ENCODE measurements at regions not wholly inside any gene's neighbourhood (a gene's known extent, or its start where the extent isn't known, plus 50 kb on each side); places are given as distances from the start of the nearest gene placed in this dataset.

DNA sequence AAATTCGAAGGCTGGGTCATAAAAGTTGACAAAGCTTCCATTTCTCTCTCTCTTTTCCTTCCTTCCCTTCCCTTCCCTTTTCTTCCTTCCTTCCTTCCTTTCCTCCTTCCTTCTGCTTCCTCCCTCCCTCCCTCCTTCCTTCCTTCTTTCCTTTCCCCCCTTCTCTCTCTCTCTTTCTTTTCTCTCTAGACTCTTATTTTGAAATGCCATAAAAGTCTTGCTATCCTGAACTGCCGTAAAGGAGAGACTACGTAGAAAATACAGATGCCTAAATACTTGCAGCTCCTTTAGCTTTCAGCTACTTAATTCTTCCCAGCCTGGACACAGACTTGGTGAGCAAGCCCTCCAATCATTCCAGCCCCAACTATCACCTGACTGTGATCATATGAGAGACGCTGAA lies 1644.4 kb downstream of the FAM181B start:
- DNase-seq, result no peak

DNA sequence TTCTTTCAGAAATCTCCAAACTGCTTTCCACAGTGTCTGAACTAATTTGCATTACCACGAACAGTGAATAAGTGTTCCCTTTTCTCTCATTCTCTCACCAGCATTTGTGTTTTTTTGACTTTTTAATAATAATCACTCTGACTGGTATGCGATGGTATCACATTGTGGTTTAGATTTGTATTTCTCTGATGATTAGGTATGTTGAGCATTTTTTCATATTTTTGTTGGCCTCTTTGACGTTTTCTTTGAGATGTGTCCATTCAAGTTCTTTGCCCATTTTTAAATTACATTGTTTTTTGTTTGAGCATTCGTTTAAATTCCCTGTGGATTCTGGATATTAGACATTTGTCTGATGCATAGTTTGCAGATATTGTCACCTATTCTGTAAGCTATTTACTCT lies 1639.6 kb upstream of the TENM4 start:
- DNase-seq, result no peak

DNA sequence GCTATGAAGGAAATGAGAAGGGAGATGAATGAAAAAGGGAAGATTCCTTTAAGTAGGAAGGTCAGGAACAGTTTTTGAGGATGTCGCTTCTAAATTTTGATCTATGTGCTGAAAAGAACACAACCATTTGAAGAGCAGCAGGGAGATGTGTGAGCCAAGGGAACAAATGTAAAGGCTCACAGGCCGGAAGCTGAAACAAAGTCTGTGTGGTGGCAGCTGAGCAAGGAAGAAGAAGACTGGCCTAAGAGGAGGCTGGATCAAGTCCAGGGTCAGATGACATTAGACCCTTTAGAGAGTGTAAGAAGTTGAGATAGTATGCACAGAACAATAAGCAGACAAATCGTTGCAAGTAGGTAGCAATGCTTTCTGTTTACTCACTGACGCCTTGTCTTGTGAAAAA lies 1631.4 kb upstream of the TENM4 start:
- no peak for DNase-seq

DNA sequence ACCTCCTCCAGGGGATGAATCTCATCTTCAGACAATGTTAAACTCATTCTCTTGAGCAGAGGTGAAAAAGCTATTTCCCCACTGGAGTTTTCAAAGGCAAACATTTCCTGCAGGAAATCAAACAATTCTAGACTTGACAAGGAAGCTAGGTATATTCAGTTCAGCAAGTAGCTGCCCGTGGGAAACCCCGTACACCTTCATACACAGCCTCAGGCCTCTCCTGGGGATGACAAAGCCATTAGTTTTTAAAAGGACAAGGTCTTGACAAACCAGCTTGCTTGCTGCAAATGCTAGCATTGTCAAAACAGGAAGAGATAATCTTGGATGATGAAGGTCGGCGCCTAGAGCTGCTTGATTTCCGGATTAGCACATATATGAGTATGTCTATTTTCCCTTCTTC lies 1630.8 kb upstream of the TENM4 start:
- no peak for DNase-seq

DNA sequence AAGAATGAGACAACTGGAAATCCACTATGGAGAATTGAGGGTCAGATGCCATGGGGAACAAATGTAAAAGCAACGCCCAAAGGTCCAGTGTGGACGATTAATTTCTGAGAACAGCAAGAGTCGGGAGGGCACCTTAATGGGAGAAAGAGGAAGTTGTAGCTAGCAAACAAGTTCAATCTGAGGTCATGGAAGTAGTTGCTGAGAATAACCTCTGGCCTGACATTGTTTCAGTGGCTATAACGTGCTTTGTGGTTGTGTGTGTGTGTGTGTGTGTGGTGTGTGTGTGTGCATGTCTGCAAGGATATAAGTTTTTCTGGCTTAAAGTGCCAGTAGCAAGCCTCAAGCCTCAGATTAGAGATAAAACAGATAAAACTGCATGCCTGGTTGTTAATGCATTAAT lies 1630.1 kb upstream of the TENM4 start:
- DNase-seq, result no peak

DNA sequence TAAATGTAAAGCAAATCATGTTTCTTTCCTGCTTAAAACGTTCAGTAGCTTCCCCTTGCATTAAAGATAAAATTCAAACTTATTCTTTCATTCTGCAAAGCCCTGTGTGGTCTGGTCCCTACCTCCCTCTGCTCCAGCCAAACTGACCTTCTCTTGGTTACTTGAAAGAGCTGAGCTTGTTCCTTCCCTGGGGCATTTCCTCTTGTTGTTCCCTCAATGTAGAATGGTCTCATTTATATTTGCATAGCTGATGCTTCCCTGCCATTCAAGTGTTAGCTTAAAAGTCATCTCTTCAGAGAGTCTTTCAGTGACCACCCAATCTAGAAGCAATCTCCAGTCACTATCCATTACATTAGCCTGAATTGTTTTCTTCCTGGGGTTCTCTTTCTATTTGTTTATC lies 1618.5 kb upstream of the TENM4 start:
- no peak for DNase-seq

DNA sequence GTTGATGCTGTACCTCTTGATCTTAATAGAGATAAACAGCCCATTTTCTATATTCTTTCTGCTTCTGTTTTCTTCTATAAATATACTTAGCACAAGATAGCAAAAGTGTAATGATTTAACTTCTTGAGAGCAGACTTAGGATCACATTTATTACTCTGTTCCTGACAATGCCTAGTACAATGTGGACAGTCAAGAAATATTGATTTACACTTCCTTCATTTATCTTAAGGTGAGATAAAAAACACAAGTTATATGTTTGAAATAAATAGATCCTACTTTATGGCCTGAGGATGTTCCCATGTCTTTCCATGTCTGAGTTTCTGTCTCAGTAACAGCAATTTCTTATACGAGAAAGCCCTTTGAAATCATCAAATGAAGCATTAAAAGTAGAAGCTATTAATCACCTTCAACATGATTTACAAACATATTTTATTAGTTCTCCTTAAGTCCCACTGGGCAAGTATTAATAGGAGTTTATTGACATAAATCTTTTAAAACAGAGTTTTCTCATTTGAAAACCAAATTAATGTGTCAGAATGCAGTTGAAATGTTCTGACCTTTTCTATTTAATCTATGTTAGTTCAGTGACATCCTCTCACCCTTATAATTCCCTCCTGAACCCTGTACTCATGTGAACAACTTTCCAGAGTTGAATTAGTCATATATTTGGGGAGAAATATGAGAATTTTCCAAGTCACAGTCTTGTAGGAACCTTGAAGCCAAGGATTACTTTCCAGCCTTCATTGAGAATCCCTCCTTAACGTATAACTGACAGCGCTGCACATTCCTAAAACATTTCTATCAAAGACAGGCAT lies 1611.7 kb upstream of the TENM4 start:
- no peak for DNase-seq

DNA sequence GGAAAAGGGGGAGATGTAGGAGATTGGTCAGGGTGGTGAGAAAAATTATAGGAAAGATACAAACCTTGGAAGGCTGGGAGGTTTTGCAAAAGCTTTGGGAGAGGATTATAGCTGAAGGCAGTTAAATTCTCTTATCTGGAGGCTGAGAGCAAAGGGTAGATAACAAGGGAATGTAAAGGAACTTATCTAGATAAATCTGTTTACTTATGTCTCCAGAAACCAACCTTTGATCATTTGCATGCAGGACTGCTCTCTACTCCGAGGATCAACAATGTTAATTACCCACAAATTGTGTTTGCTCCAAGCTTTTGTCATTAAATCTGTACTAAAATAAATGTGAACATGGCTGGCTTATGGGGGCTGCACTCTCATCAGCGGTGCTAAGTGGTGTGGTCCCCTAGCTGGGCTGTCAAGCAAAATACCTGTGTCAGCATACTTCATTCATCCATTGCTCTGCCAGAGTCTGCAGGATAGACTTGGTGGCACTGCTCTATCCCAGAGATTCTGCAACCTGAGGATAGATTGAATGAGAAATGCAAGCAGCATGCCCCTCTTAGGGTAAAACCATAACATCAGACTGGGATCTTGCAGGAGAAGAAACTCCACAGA lies 1599.2 kb upstream of the TENM4 start:
- DNase-seq, result no peak

DNA sequence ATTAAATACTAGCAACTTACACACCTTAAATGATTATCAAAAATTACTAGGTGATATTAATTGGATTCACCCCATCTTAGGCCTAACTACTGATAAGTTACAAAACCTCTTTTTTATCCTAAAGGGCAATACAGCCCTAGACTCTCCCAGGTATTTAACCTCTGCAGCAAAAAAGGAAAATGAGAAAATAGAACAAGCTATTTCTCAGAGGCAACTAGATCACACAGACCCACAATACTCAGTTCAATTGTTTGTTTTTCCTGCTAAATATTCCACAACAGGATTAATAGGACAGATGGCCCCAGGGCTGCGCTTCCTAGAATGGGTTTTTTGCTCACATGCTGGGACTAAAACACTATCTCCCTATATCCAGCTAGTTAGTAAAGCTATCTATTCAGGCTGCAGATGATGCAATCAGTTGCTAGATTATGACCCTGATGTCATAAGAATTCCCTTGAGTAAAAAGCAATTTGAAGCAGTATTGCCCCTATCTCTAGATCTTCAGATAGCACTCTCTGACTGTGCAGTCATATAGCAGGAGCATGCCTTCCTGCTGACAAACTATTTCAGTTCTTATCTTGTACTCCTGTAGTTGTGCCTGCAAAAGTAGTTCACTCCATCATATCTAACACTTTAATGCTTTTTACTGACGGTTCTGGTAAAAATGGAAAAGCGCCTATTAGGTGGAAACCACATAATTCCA lies 1595.5 kb upstream of the TENM4 start:
- DNase-seq, result no peak

DNA sequence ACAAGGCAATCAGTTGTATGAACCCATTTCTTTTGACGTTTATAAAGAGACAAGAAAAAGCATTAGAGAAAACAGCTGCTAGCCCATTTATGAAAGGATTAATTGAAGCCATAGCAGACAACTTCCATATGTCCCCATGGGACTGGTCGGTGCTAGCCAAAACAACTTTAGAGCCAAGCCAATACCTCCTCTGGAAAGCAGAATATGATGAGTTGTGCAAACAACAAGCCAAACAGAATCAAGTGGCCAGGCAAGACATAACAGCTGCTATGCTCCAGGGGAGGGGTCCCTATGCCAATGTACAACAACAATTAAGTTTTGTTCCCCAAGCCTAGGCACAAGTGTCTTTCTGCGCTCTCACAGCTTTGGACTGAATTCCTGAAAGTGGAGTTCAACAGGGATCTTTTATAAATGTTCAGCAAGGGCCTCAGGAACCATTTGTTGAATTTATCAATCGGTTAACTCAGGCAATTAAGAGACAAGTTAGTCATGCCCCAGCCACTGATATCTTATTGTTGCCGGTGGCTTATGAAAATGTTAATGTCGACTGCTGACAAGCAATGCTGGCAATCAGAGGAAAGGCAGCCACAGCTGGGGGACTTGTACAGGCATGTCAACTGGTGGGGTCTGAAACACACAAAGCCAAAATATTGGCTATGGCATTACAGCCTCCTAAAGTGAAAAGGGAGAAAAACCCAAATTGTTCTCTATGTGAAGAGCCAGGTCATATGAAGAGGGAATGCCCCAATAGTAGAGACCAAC lies 1593.1 kb upstream of the TENM4 start:
- DNase-seq, result no peak

DNA sequence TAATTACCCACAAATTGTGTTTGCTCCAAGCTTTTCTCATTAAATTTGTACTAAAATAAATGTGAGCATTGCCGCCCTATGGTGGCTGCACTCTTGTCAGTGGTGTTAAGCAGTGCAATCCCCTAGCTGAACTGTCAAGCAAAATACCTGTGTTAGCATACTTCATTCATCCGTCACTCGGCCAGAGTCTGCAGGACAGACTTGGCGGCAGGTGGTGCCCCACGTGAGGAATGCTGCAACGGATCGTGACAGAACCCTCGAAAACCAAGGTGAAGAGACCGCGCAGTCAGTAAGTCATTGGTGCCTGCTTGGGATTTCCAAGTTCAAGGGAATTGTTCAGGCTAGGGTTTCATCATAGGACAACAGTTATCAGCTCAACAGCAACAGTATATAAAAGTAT lies 1592.1 kb upstream of the TENM4 start:
- DNase-seq, result no peak

DNA sequence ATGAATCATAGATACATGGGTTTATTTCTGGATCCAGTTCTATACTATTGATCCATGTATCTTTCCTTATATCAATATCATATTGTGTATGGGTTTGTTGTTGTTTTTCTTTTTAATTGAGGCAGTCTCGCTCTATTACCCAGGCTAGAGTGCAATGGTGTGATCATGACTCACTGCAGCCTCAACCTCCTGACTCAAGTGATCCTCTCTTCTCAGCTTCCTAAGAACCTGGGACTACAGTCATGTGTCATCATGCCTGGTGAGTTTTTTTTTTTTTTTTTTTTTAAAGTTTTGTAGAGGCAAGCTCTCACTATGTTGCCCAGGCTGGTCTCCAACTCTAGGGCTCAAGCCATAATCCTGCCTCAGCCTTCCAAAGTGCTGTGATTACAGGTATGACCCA lies 1589.4 kb upstream of the TENM4 start:
- DNase-seq, result no peak

DNA sequence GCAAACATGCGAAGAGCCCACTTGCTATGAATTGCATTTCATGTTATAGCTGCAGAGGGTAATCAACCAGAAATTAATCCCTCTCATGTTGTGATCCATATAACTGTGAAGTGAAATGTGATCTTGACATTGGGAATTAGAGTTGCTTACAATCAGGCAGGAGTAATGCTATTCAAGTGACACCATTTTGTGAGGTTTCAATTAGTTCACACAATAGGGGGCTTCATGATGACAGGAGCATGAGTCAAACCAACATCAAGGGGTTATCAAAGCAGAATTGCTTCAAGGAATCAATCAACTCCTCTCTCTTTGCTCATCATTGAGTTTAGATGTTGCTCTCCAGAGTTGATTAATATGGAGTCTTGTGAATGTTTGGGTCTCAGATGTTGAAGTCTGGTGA lies 1585.2 kb upstream of the TENM4 start:
- no peak for DNase-seq

DNA sequence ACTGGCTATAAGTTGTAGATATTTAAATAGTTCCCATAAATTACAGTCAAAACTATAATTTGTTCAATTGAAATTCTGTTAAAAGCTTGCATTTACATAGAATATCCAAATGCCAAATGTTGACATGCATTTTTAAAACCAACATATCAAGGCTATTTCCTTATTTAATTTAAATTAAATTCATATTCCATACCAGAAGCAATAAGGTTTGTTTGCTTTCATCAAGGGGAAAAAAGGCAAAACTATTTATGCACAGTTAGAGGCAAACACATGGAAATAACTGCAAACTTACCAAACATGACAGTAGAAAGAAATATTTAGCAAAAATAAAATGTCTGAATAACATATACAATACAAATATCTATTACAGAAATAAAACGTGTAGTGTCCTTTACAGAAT lies 1581.2 kb upstream of the TENM4 start:
- DNase-seq, result no peak

DNA sequence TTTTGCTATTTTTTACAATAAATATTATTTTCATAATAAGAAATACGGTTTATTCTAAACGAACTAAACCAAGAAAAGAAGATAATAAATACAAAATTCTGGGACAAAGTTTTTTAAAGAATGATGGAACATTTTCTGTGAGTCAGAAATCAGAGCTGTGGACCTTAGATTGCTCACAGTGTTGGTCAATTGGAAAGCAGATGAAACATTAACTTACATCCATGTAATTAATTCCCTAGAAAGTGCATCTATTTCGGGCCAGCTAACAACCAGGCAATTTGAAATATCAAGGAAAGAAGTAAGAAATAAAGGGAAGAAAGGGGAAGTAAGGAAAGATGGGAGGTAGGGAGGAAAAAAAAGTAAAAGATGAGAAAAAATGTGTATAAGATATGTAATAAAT lies 1569.8 kb upstream of the TENM4 start:
- DNase-seq, result no peak

DNA sequence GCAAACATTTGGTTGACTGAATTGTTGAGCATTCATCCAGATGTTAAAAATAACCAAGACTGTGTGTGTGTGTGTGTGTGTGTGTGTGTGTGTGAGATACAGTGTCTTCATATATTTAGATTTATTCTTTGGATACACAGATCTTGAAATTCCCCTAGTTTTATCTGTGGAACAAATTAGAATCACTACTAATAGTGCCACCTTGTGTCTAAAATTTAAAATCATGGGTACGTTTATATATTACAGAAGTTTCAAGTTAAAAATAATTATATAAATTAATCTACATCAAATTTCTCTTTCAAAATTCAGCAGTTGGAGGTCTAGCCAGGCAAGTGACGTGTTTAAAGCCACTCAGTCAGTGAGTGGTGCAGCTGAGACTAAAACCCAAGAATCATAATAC lies 1566.2 kb upstream of the TENM4 start:
- no peak for DNase-seq

DNA sequence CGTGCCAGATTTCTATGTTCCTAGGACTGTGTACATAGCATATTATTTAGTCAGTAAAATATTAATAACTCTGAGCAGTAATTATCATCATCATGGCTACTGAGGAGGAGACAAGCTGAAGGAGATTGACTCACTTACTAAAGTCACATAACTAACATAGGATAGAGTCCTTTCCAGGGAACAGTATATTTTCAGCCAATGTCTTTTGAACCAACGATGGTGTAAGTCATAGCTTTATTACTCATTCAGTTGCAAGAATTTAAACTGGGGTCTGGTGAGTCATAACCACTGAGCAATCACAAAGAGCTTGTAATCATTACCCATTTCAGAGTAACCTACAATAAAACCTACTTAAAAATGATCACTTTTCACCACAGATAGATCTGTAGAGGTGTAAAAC lies 1564.8 kb upstream of the TENM4 start:
- no peak for DNase-seq

DNA sequence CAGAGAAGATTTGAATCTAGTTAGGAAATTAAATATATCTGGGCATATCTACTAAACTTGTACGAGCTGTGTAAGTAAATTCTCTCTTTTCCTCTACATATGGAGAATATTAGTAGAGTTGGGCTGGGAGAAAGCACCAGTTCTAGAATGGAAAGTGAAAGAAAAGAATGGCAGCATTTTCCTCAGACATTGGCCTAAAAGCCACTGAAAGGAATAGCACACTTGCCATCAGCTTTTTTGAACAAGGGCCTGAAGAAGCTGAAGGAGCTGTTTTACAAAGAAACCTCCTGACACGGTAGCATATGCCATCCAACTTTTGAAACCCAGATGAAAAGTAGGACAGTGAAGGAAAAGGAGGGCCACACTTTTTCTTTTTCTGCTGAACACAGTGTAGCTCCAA lies 1563.7 kb upstream of the TENM4 start:
- DNase-seq, result no peak

DNA sequence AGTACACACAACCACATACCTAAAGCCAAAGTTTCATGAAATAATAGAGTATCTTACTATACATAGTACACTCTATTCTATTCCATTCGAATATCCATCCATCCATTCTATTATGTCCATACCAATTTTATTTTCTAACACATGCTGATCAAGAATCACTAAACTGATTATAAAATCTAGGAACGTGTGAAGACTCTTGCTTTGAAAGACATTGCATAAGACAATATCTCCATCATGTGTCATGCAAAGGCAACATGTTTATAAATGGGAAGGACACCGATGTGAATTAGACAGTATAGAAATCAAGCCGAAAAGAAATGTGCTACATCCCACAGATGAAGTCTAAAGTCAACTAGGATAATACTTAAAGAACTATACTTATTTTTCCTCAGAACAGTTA lies 1561.5 kb upstream of the TENM4 start:
- no peak for DNase-seq

DNA sequence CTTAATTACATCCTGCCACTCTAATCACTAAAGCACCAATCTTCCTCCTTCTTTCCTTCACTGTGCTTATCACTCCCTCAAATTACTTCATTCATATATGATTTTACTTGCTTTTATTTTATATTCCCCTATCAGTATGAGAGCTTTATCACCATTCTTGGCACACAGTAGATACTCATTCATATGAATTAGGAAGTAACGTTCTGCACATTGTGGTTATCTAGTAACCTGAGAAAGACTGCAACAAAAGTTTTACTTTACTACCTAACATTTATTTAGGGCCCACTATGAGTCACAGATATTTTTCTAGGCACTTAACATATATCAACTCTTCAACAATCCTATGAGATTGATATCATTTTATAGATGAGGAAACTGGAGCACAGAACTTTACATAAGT lies 1559.9 kb upstream of the TENM4 start:
- no peak for DNase-seq

DNA sequence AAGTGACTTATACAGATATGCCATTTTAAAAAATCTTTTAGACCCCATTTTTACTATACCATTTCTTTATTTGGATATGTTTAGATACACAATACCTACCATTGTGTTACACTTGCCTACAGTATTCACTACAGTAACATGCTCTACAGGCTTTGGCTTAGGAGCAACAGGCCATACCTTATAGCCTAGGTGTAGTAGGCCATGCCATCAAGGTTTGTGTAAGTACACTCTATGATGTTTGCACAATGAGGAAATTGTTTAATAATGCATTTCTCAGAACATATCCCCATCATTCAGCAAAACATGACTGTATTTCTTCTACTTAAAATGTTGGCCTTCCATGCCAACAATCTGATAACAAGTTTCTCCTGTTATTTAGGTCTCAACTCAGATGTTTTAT lies 1559.5 kb upstream of the TENM4 start:
- DNase-seq, result no peak

DNA sequence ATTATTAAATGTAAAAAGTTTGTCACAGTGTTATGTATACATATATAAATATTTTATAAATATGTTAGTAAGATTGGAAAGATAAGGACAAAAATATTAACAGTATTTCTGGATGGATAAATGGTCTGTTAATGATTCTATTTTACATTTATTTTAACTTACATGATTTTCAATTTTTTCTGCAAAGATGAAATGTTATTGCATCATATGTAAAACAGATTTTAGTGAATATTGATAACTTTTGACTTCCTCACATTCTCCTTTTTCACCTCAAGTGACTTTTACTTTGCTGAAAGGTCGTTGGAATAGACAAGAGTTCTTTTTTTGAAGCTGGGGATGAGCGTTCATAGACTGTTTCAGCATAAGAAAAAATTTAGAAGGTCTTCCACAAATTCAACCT lies 1554.7 kb upstream of the TENM4 start:
- DNase-seq, result no peak

DNA sequence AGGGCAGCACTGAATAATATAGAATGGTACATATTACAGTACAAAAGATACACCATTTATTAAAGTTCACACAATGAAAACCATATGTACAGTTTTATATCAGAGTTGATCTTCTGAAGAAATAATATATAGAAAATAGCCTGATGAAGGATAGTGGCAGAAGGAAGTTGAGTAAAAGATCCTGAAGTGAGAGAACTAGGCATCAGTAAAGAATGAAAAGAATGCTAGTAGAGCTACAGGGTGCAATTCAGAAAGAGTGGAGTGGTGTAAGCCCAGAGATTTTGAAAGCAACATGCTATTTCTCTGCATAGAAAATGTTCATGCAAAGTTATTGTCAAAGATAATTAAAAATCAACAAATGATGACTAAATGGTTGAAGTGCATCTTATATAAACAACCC lies 1552.7 kb upstream of the TENM4 start:
- DNase-seq, result no peak

DNA sequence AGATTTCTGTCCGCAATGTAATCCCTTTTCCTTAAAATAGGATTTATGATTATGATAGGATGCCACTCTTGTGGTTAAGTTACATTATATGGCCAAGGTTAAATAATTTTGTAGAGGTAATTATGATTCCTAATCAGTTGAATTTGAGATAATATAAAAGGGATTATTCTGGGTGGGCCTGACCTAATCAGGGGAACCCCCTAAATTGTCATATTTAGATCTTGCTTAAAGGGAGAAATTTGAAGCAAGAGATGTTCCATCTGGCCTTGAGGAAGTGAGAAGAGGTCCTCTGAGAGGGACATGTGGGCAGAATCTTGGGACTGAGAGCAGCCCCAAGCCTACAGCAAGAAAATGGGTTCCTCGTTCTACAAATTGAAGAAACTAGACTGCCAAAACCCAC lies 1550.1 kb upstream of the TENM4 start:
- DNase-seq, result no peak

Data from CD4-positive, alpha-beta T cell treated with Interleukin-4 for 1 hour (primary cell).